GM12878 (cell line): ENCODE measurements at regions not wholly inside any gene's neighbourhood (a gene's known extent, or its start where the extent isn't known, plus 50 kb on each side); places are given as distances from the start of the nearest gene placed in this dataset.

Experiments used
- ATAC-seq: fragments of 200-7000 bp; cut with Tn5 transposase; 3 replicates; pipeline ENCODE4 v1.9.1; 2020; ENCODE audit warnings: mild to moderate bottlenecking, moderate library complexity
- BruUV-seq: library from RNA; stranded (reverse); fragments of 400-500 nt; replicated peaks from 2 replicates; lab custom pipeline; 2021; lab: Mats Ljungman, UMichigan
- CTCF ChIA-PET: fragments of 300-600 bp; sonication (Branson Sonifier 250); formaldehyde crosslinking; extraction: SDS; loops from one replicate; lab custom pipeline; 2021; ENCODE audit warnings: inconsistent platforms; lab: Yijun Ruan, JAX
- POLR2A ChIA-PET: fragments of 350-600 bp; formaldehyde crosslinking; extraction: SDS; loops from one replicate; lab custom pipeline; 2021; ENCODE audit warnings: inconsistent platforms; lab: Charles Lee
- RAD21 ChIA-PET: fragments of 300-600 bp; sonication (Branson Sonifier 250); formaldehyde crosslinking; loops from one replicate; lab custom pipeline; 2023; ENCODE audit warnings: antibody characterized with exemption; ENCODE audit not compliant: unreplicated experiment; lab: Charles Lee
- SMC1A ChIA-PET: fragments of 300-600 bp; sonication (Branson Sonifier 250); formaldehyde crosslinking; loops from one replicate; lab custom pipeline; 2023; ENCODE audit not compliant: unreplicated experiment, uncharacterized antibody; lab: Charles Lee
- DNase-seq: peaks from one replicate; pipeline ENCODE4 v3.0.0-alpha.2; 2011; ENCODE audit warnings: low read depth, low spot score
- FAIRE-seq: peaks from 3 replicates; lab custom pipeline; 2011; peaks lifted over from hg19 to GRCh38; lab: Jason Lieb, UNC
- H2AFZ ChIP-seq: 2 replicates; pipeline ENCODE4 v1.6.0; 2011; ENCODE audit warnings: low read depth, low read length, control low read depth; ENCODE audit not compliant: control insufficient read depth
- H3K27ac ChIP-seq: 2 replicates; pipeline ENCODE4 v1.5.1; 2011; ENCODE audit warnings: control low read depth; ENCODE audit not compliant: control insufficient read depth, insufficient read depth
- H3K27me3 ChIP-seq, 2 experiments: replicated peaks in 1 of 2; 2 replicates each; pipeline versions ENCODE4 v1.6.0 to v1.6.1; 2011; ENCODE audit warnings: low read length in 1 of 2; ENCODE audit not compliant: control insufficient read depth in 2 of 2, insufficient read depth in 2 of 2
- H3K36me3 ChIP-seq, 2 experiments: 2 replicates each; pipeline ENCODE4 v1.5.1; 2011; ENCODE audit warnings: low read length in 1 of 2; ENCODE audit not compliant: control insufficient read depth in 2 of 2, insufficient read depth in 2 of 2
- H3K4me1 ChIP-seq: 2 replicates; pipeline ENCODE4 v1.6.1; 2011; ENCODE audit warnings: mild to moderate bottlenecking, low read length, moderate library complexity, mixed read lengths; ENCODE audit not compliant: control insufficient read depth, insufficient read depth
- H3K4me2 ChIP-seq: 2 replicates; pipeline ENCODE4 v1.6.0; 2011; ENCODE audit warnings: control low read depth; ENCODE audit not compliant: control insufficient read depth, insufficient read depth
- H3K4me3 ChIP-seq: fragments of 200-600 bp; sonication (generic); 2 replicates; pipeline ENCODE4 v1.5.1; 2016
- H3K79me2 ChIP-seq: 2 replicates; pipeline ENCODE4 v1.6.0; 2011; ENCODE audit warnings: low read length; ENCODE audit not compliant: control insufficient read depth, insufficient read depth
- H3K9ac ChIP-seq: 2 replicates; pipeline ENCODE4 v1.8.0; 2011; ENCODE audit warnings: low read length, control low read depth, mixed read lengths; ENCODE audit not compliant: control insufficient read depth, insufficient read depth
- H3K9me3 ChIP-seq: replicated peaks from 3 replicates; pipeline ENCODE4 v1.5.1; 2011; ENCODE audit warnings: mild to moderate bottlenecking, low read length; ENCODE audit not compliant: control insufficient read depth, insufficient read depth
- H4K20me1 ChIP-seq: 2 replicates; pipeline ENCODE4 v1.6.0; 2011; ENCODE audit not compliant: control insufficient read depth, insufficient read depth
- ASH2L ChIP-seq: fragments of 300-600, 200-600 bp; sonication (generic); IDR thresholded peaks from 2 replicates; pipeline ENCODE4 v1.6.1; 2017; ENCODE audit warnings: low read depth, mild to moderate bottlenecking, borderline replicate concordance
- ATF2 ChIP-seq: IDR thresholded peaks from 2 replicates; pipeline ENCODE4 v1.6.1; 2012; ENCODE audit warnings: low read length, inconsistent platforms
- CREM ChIP-seq: IDR thresholded peaks from 2 replicates; pipeline ENCODE4 v1.6.1; 2014; ENCODE audit warnings: antibody characterized with exemption, low read depth
- DPF2 ChIP-seq: fragments of 450-650 bp; IDR thresholded peaks from 2 replicates; pipeline ENCODE4 v1.6.1; 2017; ENCODE audit warnings: mild to moderate bottlenecking
- GATAD2B ChIP-seq: fragments of 450-650 bp; conservative IDR thresholded peaks from 2 replicates; pipeline ENCODE4 v1.6.1; 2017; ENCODE audit warnings: low read depth, mild to moderate bottlenecking, moderate library complexity
- IKZF1 ChIP-seq: fragments of 450-650 bp; conservative IDR thresholded peaks from 2 replicates; pipeline ENCODE4 v1.6.1; 2017; ENCODE audit warnings: antibody characterized with exemption, mild to moderate bottlenecking
- IRF5 ChIP-seq: fragments of 450-650 bp; IDR thresholded peaks from 2 replicates; pipeline ENCODE4 v1.6.1; 2017; ENCODE audit warnings: borderline replicate concordance
- KLF5 ChIP-seq: fragments of 450-650 bp; IDR thresholded peaks from 2 replicates; pipeline ENCODE4 v1.6.1; 2014; ENCODE audit warnings: mild to moderate bottlenecking; ENCODE audit not compliant: partially characterized antibody
- MLLT1 ChIP-seq: fragments of 450-650 bp; IDR thresholded peaks from 2 replicates; pipeline ENCODE4 v1.6.1; 2016; ENCODE audit warnings: mild to moderate bottlenecking
- NKRF ChIP-seq: fragments of 450-650 bp; conservative IDR thresholded peaks from 2 replicates; pipeline ENCODE4 v1.6.1; 2017; ENCODE audit warnings: mild to moderate bottlenecking, moderate library complexity
- NR2C2 ChIP-seq: IDR thresholded peaks from 2 replicates; pipeline ENCODE4 v1.6.1; 2011; ENCODE audit warnings: borderline replicate concordance, low read depth; ENCODE audit not compliant: control insufficient read depth, insufficient read length
- TCF3 ChIP-seq: IDR thresholded peaks from 2 replicates; pipeline ENCODE4 v1.6.1; 2012; ENCODE audit warnings: low read depth, mild to moderate bottlenecking, low read length, borderline replicate concordance; ENCODE audit not compliant: insufficient read depth
- ZBTB4 ChIP-seq: fragments of 450-650 bp; formaldehyde crosslinking; IDR thresholded peaks from 2 replicates; pipeline ENCODE4 v1.4.0; 2022; ENCODE audit warnings: mild to moderate bottlenecking, moderate library complexity
- ZNF274 ChIP-seq: IDR thresholded peaks from one replicate; pipeline ENCODE4 v1.8.0; 2011; ENCODE audit not compliant: insufficient read length, insufficient read depth
- ZNF622 ChIP-seq: fragments of 450-650 bp; IDR thresholded peaks from 2 replicates; pipeline ENCODE4 v1.6.1; 2017; ENCODE audit warnings: mild to moderate bottlenecking, inconsistent platforms
- ZZZ3 ChIP-seq: IDR thresholded peaks from 2 replicates; pipeline ENCODE4 v1.6.1; 2011; ENCODE audit warnings: low read depth; ENCODE audit not compliant: control insufficient read depth, insufficient read length
- WGBS: methylation state at CpG from one replicate; pipeline ENCODE4 v1.1.6; 2016; ENCODE audit warnings: low lambda C conversion rate; ENCODE audit not compliant: insufficient replicate concordance, insufficient coverage; ENCODE audit errors: missing lambda C conversion rate; 5-methylcytosine and 5-hydroxymethylcytosine counted together
- in situ Hi-C: fragments of 300-500 bp; cut with MboI; formaldehyde crosslinking; loops from 9 replicates; pipeline ENCODE4 v1.14.3; 2018; ENCODE audit warnings: mixed read lengths
- intact Hi-C: fragments of 100-400 bp; cut with micrococcal nuclease; formaldehyde crosslinking; loops from one replicate; pipeline ENCODE4 v1.14.2; 2022; ENCODE audit not compliant: unreplicated experiment

GRCh38 chr14:54192610-54193009 is 204.2 kb upstream of the CDKN3 start:
- in situ Hi-C loops, result no loop called here
- SMC1A ChIA-PET, result interaction anchor here (0.7 to 1.1 kb wide), 2 partner anchors 151 to 562 kb away, joined by 3 read pairs; no protein-coding TSS in a partner anchor
- Histone ChIP-seq H3K27ac (no peak overlapping the region), H3K9ac (no peak overlapping the region), H3K9me3 (no peaks in the 10 kb centered on the region), H3K4me2 (no peak overlapping the region), H3K4me1 (no peaks in the 10 kb centered on the region), H4K20me1 (no peaks in the 10 kb centered on the region), H3K36me3 (no peaks in the 10 kb centered on the region), H3K79me2 (no peaks in the 10 kb centered on the region), H3K27me3 (no peaks in the 10 kb centered on the region), H2AFZ (no peak overlapping the region), H3K4me3 (no peak overlapping the region)
- 4% methylated on average over 2 of the region's 2 CpGs for WGBS
- intact Hi-C loops, result no loop called here
- no peak for FAIRE-seq
- RAD21 ChIA-PET, result no interaction called here
- DNase-seq, result no peak
- ATAC-seq, result no peak
- no TSS peak for BruUV-seq
- TF ChIP-seq ATF2 (no peak), NR2C2 (no peak), IKZF1 (no peak), ASH2L (no peak), KLF5 (no peak), NKRF (no peak), DPF2 (no peak), IRF5 (no peak), TCF3 (no peak), ZNF622 (no peak), MLLT1 (no peak), ZZZ3 (no peak), ZBTB4 (CRISPR knock-in tag) (no peak), CREM (no peak), ZNF274 (no peak), GATAD2B (no peak)
- CTCF ChIA-PET, result no interaction called here
- POLR2A ChIA-PET, result no interaction called here
